MCF 10A (cell line): ENCODE measurements at regions not wholly inside any gene's neighbourhood (a gene's known extent, or its start where the extent isn't known, plus 50 kb on each side); places are given as distances from the start of the nearest gene placed in this dataset.
"Not testable (repeated sequence)": the region's sequence is repeated elsewhere in the genome, so short reads cannot be mapped to it uniquely, and the experiment has no call there.

Experiments used
- BruUV-seq: library from RNA; stranded (reverse); fragments of 400-500 nt; replicated peaks from 2 replicates; lab custom pipeline; 2021; lab: Mats Ljungman, UMichigan
- CTCF ChIA-PET: fragments of 300-600 bp; sonication (Branson Sonifier 250); formaldehyde crosslinking; extraction: SDS; loops from one replicate; lab custom pipeline; 2021; ENCODE audit warnings: antibody characterized with exemption, inconsistent platforms; lab: Yijun Ruan, JAX
- POLR2A ChIA-PET: fragments of 300-600, 350-650 bp; sonication (Branson Sonifier 250); formaldehyde crosslinking; extraction: SDS; loops from one replicate; lab custom pipeline; 2020; ENCODE audit warnings: antibody characterized with exemption, inconsistent platforms; lab: Yijun Ruan, JAX
- DNase-seq: peaks from one replicate; pipeline ENCODE4 v3.0.0-alpha.2; 2018; ENCODE audit not compliant: unreplicated experiment
- H3K27ac Mint-ChIP-seq: one replicate; pipeline ENCODE4 v1.8.0; 2022; ENCODE audit warnings: mild to moderate bottlenecking, low read depth, mixed read lengths; ENCODE audit not compliant: unreplicated experiment
- H3K27me3 Mint-ChIP-seq: one replicate; pipeline ENCODE4 v1.8.0; 2022; ENCODE audit warnings: mixed read lengths; ENCODE audit not compliant: insufficient read depth, unreplicated experiment
- H3K36me3 Mint-ChIP-seq: one replicate; pipeline ENCODE4 v1.8.0; 2022; ENCODE audit warnings: mild to moderate bottlenecking, moderate library complexity, mixed read lengths; ENCODE audit not compliant: insufficient read depth, unreplicated experiment
- H3K4me1 Mint-ChIP-seq: one replicate; pipeline ENCODE4 v1.8.0; 2022; ENCODE audit warnings: mixed read lengths; ENCODE audit not compliant: insufficient read depth, unreplicated experiment
- H3K4me3 Mint-ChIP-seq: one replicate; pipeline ENCODE4 v1.8.0; 2022; ENCODE audit warnings: mild to moderate bottlenecking, moderate library complexity, mixed read lengths; ENCODE audit not compliant: unreplicated experiment
- H3K9me3 Mint-ChIP-seq: one replicate; pipeline ENCODE4 v1.8.0; 2022; ENCODE audit warnings: mixed read lengths; ENCODE audit not compliant: unreplicated experiment
- CTCF ChIP-seq: fragments of 200-600 bp; IDR thresholded peaks from one replicate; pipeline ENCODE4 v1.8.0; 2022; ENCODE audit warnings: antibody characterized with exemption, mild to moderate bottlenecking; ENCODE audit not compliant: unreplicated experiment
- intact Hi-C: fragments of 100-400 bp; cut with micrococcal nuclease; formaldehyde crosslinking; loops from 2 replicates; pipeline ENCODE4 v1.14.1; 2022

- DNase-seq: no peak
- Mint-ChIP-seq H3K36me3 (no peaks in the 10 kb centered on the region), H3K9me3 (no peaks in the 10 kb centered on the region), H3K4me3 (no peak overlapping the region), H3K27ac (no peak overlapping the region), H3K4me1 (no peaks in the 10 kb centered on the region), H3K27me3 (no peaks in the 10 kb centered on the region)
- intact Hi-C loops: no loop called here
- CTCF ChIA-PET: interaction anchor here (0.7 to 0.9 kb wide), 2 partner anchors 275 to 1512 kb away, joined by 3 read pairs; no protein-coding TSS in a partner anchor
- BruUV-seq: no TSS peak
- TF ChIP-seq CTCF: no peak
- POLR2A ChIA-PET: interaction anchor here (0.6 kb wide), 2 partner anchors 10 to 168 kb away, joined by 3 to 4 read pairs; no protein-coding TSS in a partner anchor
Measured at GRCh38 chr4:137359691-137360315, 172.5 kb downstream of the PCDH18 start.

GRCh38 chr4:137354562-137354961 lies 177.7 kb downstream of the PCDH18 start:
- H3K27ac Mint-ChIP-seq, H3K4me3 Mint-ChIP-seq, H3K36me3 Mint-ChIP-seq, intact Hi-C loops, H3K4me1 Mint-ChIP-seq, BruUV-seq, POLR2A ChIA-PET, CTCF ChIA-PET, DNase-seq, H3K27me3 Mint-ChIP-seq: not testable (repeated sequence)
- peaks cover 28% of the 10 kb centered on the region for H3K9me3 Mint-ChIP-seq

GRCh38 chr4:137347371-137347770 lies 184.9 kb downstream of the PCDH18 start:
- Mint-ChIP-seq H3K4me1 (no peaks in the 10 kb centered on the region), H3K4me3 (no peak overlapping the region), H3K27me3 (no peaks in the 10 kb centered on the region), H3K36me3 (peaks cover 7% of the 10 kb centered on the region), H3K9me3 (peaks cover 9% of the 10 kb centered on the region), H3K27ac (no peak overlapping the region)
- no peak for DNase-seq
- intact Hi-C loops: no loop called here
- POLR2A ChIA-PET: no interaction called here
- TF ChIP-seq CTCF: no peak
- CTCF ChIA-PET: no interaction called here
- BruUV-seq: no TSS peak

GRCh38 chr4:137345597-137345996 lies 186.7 kb downstream of the PCDH18 start:
- Mint-ChIP-seq H3K27ac (no peak overlapping the region), H3K4me1 (no peaks in the 10 kb centered on the region), H3K36me3 (no peaks in the 10 kb centered on the region), H3K4me3 (no peak overlapping the region), H3K27me3 (no peaks in the 10 kb centered on the region), H3K9me3 (no peaks in the 10 kb centered on the region)
- ChIA-PET POLR2A (no interaction called here), CTCF (interaction anchor here (0.7 kb wide), 1 partner anchor 376 kb away, joined by 3 read pairs; no protein-coding TSS in a partner anchor)
- no peak for DNase-seq
- no peak for TF ChIP-seq CTCF
- intact Hi-C loops: no loop called here
- BruUV-seq: no TSS peak
